CD14-positive monocyte (primary cell): ENCODE measurements at regions not wholly inside any gene's neighbourhood (a gene's known extent, or its start where the extent isn't known, plus 50 kb on each side); places are given as distances from the start of the nearest gene placed in this dataset.
A peak's percentile ranks its signal among the peaks of the same experiment; 100 is the strongest.

Experiments
- DNase-seq, 3 donors: peaks; one replicate each; pipeline ENCODE4 v3.0.0-alpha.2; 2011 to 2022
- H2AFZ ChIP-seq: 2 replicates; pipeline ENCODE4 v1.6.0; 2012; ENCODE audit warnings: mild to moderate bottlenecking, low read depth, low read length, inconsistent platforms; ENCODE audit not compliant: insufficient read depth, poor library complexity, severe bottlenecking
- H3K27ac ChIP-seq, 2 donors: 1 replicate in 1 of 2; 2 replicates in 1 of 2; pipeline ENCODE4 v1.5.1; 2012 to 2013; ENCODE audit warnings: low read length in 2 of 2, control low read depth in 1 of 2, inconsistent platforms in 1 of 2, low read depth in 1 of 2, mild to moderate bottlenecking in 1 of 2
- H3K27me3 ChIP-seq, 2 donors: one replicate each; pipeline versions ENCODE4 v1.6.0 to v1.6.1; 2011 to 2013; ENCODE audit warnings: low read length in 2 of 2; ENCODE audit not compliant: control insufficient read depth in 2 of 2, insufficient read depth in 2 of 2
- H3K36me3 ChIP-seq, 2 donors: replicated peaks in 1 of 2; 1 replicate in 1 of 2; 2 replicates in 1 of 2; pipeline versions ENCODE4 v1.5.1 to v1.6.1; 2012 to 2013; ENCODE audit warnings: low read length in 2 of 2, control low read depth in 1 of 2, inconsistent platforms in 1 of 2, mild to moderate bottlenecking in 1 of 2; ENCODE audit not compliant: insufficient read depth in 2 of 2, control insufficient read depth in 1 of 2
- H3K4me1 ChIP-seq, 2 donors: 1 replicate in 1 of 2; 2 replicates in 1 of 2; pipeline versions ENCODE4 v1.5.1 to v1.6.1; 2012 to 2013; ENCODE audit warnings: low read length in 2 of 2, control low read depth in 1 of 2, inconsistent platforms in 1 of 2, mild to moderate bottlenecking in 1 of 2, moderate library complexity in 1 of 2; ENCODE audit not compliant: insufficient read depth in 2 of 2, control insufficient read depth in 1 of 2
- H3K4me2 ChIP-seq: replicated peaks from 2 replicates; pipeline ENCODE3; 2012; ENCODE audit warnings: low read length, moderate library complexity, mild to moderate bottlenecking; ENCODE audit not compliant: poor library complexity, severe bottlenecking; ENCODE audit errors: extremely low read depth
- H3K4me3 ChIP-seq, 3 experiments: fragments of 200-600 bp in 1 of 3; sonication (generic) in 1 of 3; replicated peaks in 1 of 3; 1 replicate in 2 of 3; 2 replicates in 1 of 3; pipeline ENCODE4 v1.5.1; 2011 to 2013; ENCODE audit warnings: low read length in 3 of 3, mild to moderate bottlenecking in 3 of 3, control low read depth in 2 of 3, low read depth in 2 of 3, inconsistent platforms in 1 of 3, moderate library complexity in 1 of 3
- H3K79me2 ChIP-seq: 2 replicates; pipeline ENCODE4 v1.6.0; 2012; ENCODE audit warnings: mild to moderate bottlenecking, control low read depth, inconsistent platforms, low read length, moderate library complexity; ENCODE audit not compliant: insufficient read depth
- H3K9ac ChIP-seq: 2 replicates; pipeline ENCODE4 v1.6.0; 2017; ENCODE audit warnings: low read length, mild to moderate bottlenecking; ENCODE audit not compliant: insufficient read depth, poor library complexity, severe bottlenecking
- H3K9me3 ChIP-seq, 2 donors: replicated peaks in 1 of 2; 1 replicate in 1 of 2; 2 replicates in 1 of 2; pipeline versions ENCODE4 v1.5.1 to v1.6.1; 2012 to 2013; ENCODE audit warnings: low read length in 2 of 2, control low read depth in 1 of 2; ENCODE audit not compliant: control insufficient read depth in 1 of 2, insufficient read depth in 1 of 2
- H4K20me1 ChIP-seq: 2 replicates; pipeline ENCODE4 v1.6.0; 2012; ENCODE audit warnings: mild to moderate bottlenecking, low read length, control low read depth, moderate library complexity; ENCODE audit not compliant: insufficient read depth
- H3K27ac Mint-ChIP-seq, 7 donors: one replicate each; pipeline ENCODE4 v1.8.0; 2020; ENCODE audit warnings: mild to moderate bottlenecking in 7 of 7, mixed read lengths in 7 of 7, moderate library complexity in 6 of 7, inconsistent platforms in 2 of 7
- H3K27me3 Mint-ChIP-seq, 3 donors: one replicate each; pipeline ENCODE4 v1.8.0; 2021 to 2022; ENCODE audit warnings: low read depth in 3 of 3, mild to moderate bottlenecking in 3 of 3, mixed read lengths in 3 of 3, moderate library complexity in 3 of 3, inconsistent platforms in 1 of 3
- H3K36me3 Mint-ChIP-seq, 2 donors: one replicate each; pipeline ENCODE4 v1.8.0; 2020; ENCODE audit warnings: mixed read lengths in 2 of 2, inconsistent platforms in 1 of 2, mild to moderate bottlenecking in 1 of 2
- H3K4me1 Mint-ChIP-seq: one replicate; pipeline ENCODE4 v1.8.0; 2020; ENCODE audit warnings: mild to moderate bottlenecking, mixed read lengths
- H3K4me3 Mint-ChIP-seq, 2 donors: one replicate each; pipeline ENCODE4 v1.8.0; 2020; ENCODE audit warnings: mild to moderate bottlenecking in 2 of 2, mixed read lengths in 2 of 2, moderate library complexity in 1 of 2
- H3K9me3 Mint-ChIP-seq, 7 donors: one replicate each; pipeline ENCODE4 v1.8.0; 2020 to 2022; ENCODE audit warnings: mixed read lengths in 7 of 7, mild to moderate bottlenecking in 6 of 7, moderate library complexity in 6 of 7, inconsistent platforms in 2 of 7
- CTCF ChIP-seq: fragments of 200-600 bp; IDR thresholded peaks from one replicate; pipeline ENCODE4 v1.8.0; 2022; ENCODE audit warnings: antibody characterized with exemption, mild to moderate bottlenecking
- WGBS: methylation state at CpG from one replicate; pipeline ENCODE4 v1.1.5; 2013; ENCODE audit warnings: missing lambda C conversion rate; ENCODE audit not compliant: insufficient coverage; 5-methylcytosine and 5-hydroxymethylcytosine counted together
- intact Hi-C, 2 donors: fragments of 100-400 bp; cut with micrococcal nuclease; formaldehyde crosslinking; loops; one replicate each; pipeline versions ENCODE4 v1.15.0 to v1.15.1; 2023

GRCh38 chrX:149296092-149296491 lies 209.0 kb downstream of the IDS start:
- H3K27ac Mint-ChIP-seq = no peak overlapping the region
- no peak overlapping the region for H3K4me2 ChIP-seq
- no peaks in the 10 kb centered on the region for H3K36me3 Mint-ChIP-seq
- H3K79me2 ChIP-seq = no peaks in the 10 kb centered on the region
- intact Hi-C loops = no loop called here
- H3K4me3 Mint-ChIP-seq = no peak overlapping the region
- no peaks in the 10 kb centered on the region for H4K20me1 ChIP-seq
- no peaks in the 10 kb centered on the region for H3K4me1 Mint-ChIP-seq
- no peak overlapping the region for H3K27ac ChIP-seq
- H3K4me3 ChIP-seq = no peak overlapping the region
- WGBS = no CpG with 5 or more reads among the region's 5 CpGs
- no peak overlapping the region for H2AFZ ChIP-seq
- H3K9ac ChIP-seq = no peak overlapping the region
- TF ChIP-seq CTCF = no peak
- no peak for DNase-seq
- peaks cover 0 to 5% (median 2%) of the 10 kb centered on the region in 3 donors for H3K27me3 Mint-ChIP-seq
- H3K9me3 Mint-ChIP-seq = no peaks in the 10 kb centered on the region
- H3K27me3 ChIP-seq = no peaks in the 10 kb centered on the region
- no peaks in the 10 kb centered on the region for H3K4me1 ChIP-seq
- no peaks in the 10 kb centered on the region for H3K9me3 ChIP-seq
- H3K36me3 ChIP-seq = no peaks in the 10 kb centered on the region

- H3K9me3 Mint-ChIP-seq = no peaks in the 10 kb centered on the region
- H3K36me3 Mint-ChIP-seq = no peaks in the 10 kb centered on the region
- intact Hi-C loops = loop anchor here in 1 of 2 donors (5.0 kb wide), 1 partner anchor 1155 kb away; no protein-coding TSS in a partner anchor
Measured at GRCh38 chrX:149286940-149287349, 218.2 kb downstream of the IDS start.

More at GRCh38 chrX:149286940-149287349, 218.2 kb downstream of the IDS start:
- no peaks in the 10 kb centered on the region for H3K79me2 ChIP-seq
- H4K20me1 ChIP-seq = no peaks in the 10 kb centered on the region
- no peak overlapping the region for H3K4me3 ChIP-seq
- no peak overlapping the region for H2AFZ ChIP-seq
- no peak overlapping the region for H3K27ac ChIP-seq
- H3K4me2 ChIP-seq = no peak overlapping the region
- no peaks in the 10 kb centered on the region for H3K9me3 ChIP-seq
- DNase-seq = peak; percentile 3 to 26 (median 12)
- no peaks in the 10 kb centered on the region for H3K36me3 ChIP-seq
- 0% methylated on average over 1 of the region's 4 CpGs for WGBS
- Mint-ChIP-seq H3K27me3 (peaks cover 0 to 2% (median 2%) of the 10 kb centered on the region in 3 donors), H3K27ac (no peak overlapping the region), H3K4me3 (no peak overlapping the region), H3K4me1 (no peaks in the 10 kb centered on the region)
- no peaks in the 10 kb centered on the region for H3K27me3 ChIP-seq
- H3K4me1 ChIP-seq = no peaks in the 10 kb centered on the region
- TF ChIP-seq CTCF = peak; percentile 69
- no peak overlapping the region for H3K9ac ChIP-seq
